Endothelial cell of umbilical vein (primary cell): ENCODE measurements at regions not wholly inside any gene's neighbourhood (a gene's known extent, or its start where the extent isn't known, plus 50 kb on each side); places are given as distances from the start of the nearest gene placed in this dataset.

Source experiments
- BruUV-seq: library from RNA; stranded (reverse); fragments of 400-500 nt; replicated peaks from 2 replicates; lab custom pipeline; 2021; lab: Mats Ljungman, UMichigan
- CTCF ChIA-PET: fragments of 300-600, 350-600 bp; sonication (Branson Sonifier 250); formaldehyde crosslinking; loops from one replicate; lab custom pipeline; 2021; ENCODE audit warnings: antibody characterized with exemption, inconsistent platforms; lab: Charles Lee
- POLR2A ChIA-PET: fragments of 300-600, 350-600 bp; sonication (Branson Sonifier 250); formaldehyde crosslinking; loops from one replicate; lab custom pipeline; 2021; ENCODE audit warnings: antibody characterized with exemption, inconsistent platforms; lab: Charles Lee
- DNase-seq: peaks from one replicate; pipeline ENCODE4 v3.0.0-alpha.2; 2011; ENCODE audit warnings: low read depth, low spot score
- FAIRE-seq: peaks from 2 replicates; lab custom pipeline; 2011; peaks lifted over from hg19 to GRCh38; lab: Jason Lieb, UNC
- H2AFZ ChIP-seq: 2 replicates; pipeline ENCODE4 v1.6.0; 2012; ENCODE audit warnings: low read depth, low read length, control low read depth, inconsistent platforms
- H3K27ac ChIP-seq: 2 replicates; pipeline ENCODE4 v1.5.1; 2011; ENCODE audit warnings: low read depth, mild to moderate bottlenecking, control low read depth, low read length, moderate library complexity; ENCODE audit not compliant: insufficient read depth
- H3K27me3 ChIP-seq, 2 experiments: 2 replicates each; pipeline versions ENCODE4 v1.6.0 to v1.6.1; 2011; ENCODE audit warnings: low read length in 2 of 2, mixed read lengths in 1 of 2; ENCODE audit not compliant: control insufficient read depth in 2 of 2, insufficient read depth in 2 of 2
- H3K36me3 ChIP-seq, 2 experiments: 2 replicates in 1 of 2; 3 replicates in 1 of 2; pipeline ENCODE4 v1.5.1; 2011; ENCODE audit warnings: low read length in 2 of 2, mild to moderate bottlenecking in 1 of 2, moderate library complexity in 1 of 2; ENCODE audit not compliant: control insufficient read depth in 2 of 2, insufficient read depth in 2 of 2; ENCODE audit errors: extremely low read depth in 1 of 2
- H3K4me1 ChIP-seq: 3 replicates; pipeline ENCODE4 v1.5.1; 2011; ENCODE audit warnings: mild to moderate bottlenecking, low read length; ENCODE audit not compliant: control insufficient read depth, insufficient read depth; ENCODE audit errors: extremely low read depth
- H3K4me2 ChIP-seq: 2 replicates; pipeline ENCODE4 v1.6.1; 2011; ENCODE audit warnings: low read length, control low read depth, mixed read lengths; ENCODE audit not compliant: insufficient read depth
- H3K4me3 ChIP-seq, 3 experiments: fragments of 200-600 bp in 1 of 3; sonication (generic), shearing (Covaris generic) in 1 of 3; replicated peaks in 1 of 3; 2 replicates each; pipeline ENCODE4 v1.5.1; 2011 to 2016; ENCODE audit warnings: control low read depth in 3 of 3, low read length in 3 of 3, mild to moderate bottlenecking in 2 of 3, inconsistent platforms in 1 of 3, low read depth in 1 of 3, moderate library complexity in 1 of 3; ENCODE audit not compliant: insufficient read depth in 1 of 3
- H3K79me2 ChIP-seq: 2 replicates; pipeline ENCODE4 v1.6.0; 2012; ENCODE audit warnings: low read length, inconsistent platforms; ENCODE audit not compliant: control insufficient read depth, insufficient read depth
- H3K9ac ChIP-seq: replicated peaks from 2 replicates; pipeline ENCODE3; 2011; ENCODE audit warnings: low read length, control low read depth; ENCODE audit not compliant: insufficient read depth; ENCODE audit errors: extremely low read depth
- H3K9me1 ChIP-seq: replicated peaks from 3 replicates; pipeline ENCODE4 v1.6.0; 2011; ENCODE audit warnings: mild to moderate bottlenecking, low read length; ENCODE audit not compliant: control insufficient read depth, insufficient read depth; ENCODE audit errors: extremely low read depth
- H3K9me3 ChIP-seq: replicated peaks from 2 replicates; pipeline ENCODE4 v1.5.1; 2012; ENCODE audit warnings: low read length, inconsistent platforms; ENCODE audit not compliant: control insufficient read depth, insufficient read depth
- H4K20me1 ChIP-seq: replicated peaks from 2 replicates; pipeline ENCODE3; 2011; ENCODE audit warnings: mild to moderate bottlenecking, low read length; ENCODE audit not compliant: control insufficient read depth, insufficient read depth; ENCODE audit errors: extremely low read depth
- EZH2 ChIP-seq: IDR thresholded peaks from 2 replicates; pipeline ENCODE4 v1.6.1; 2012; ENCODE audit warnings: borderline replicate concordance, low read depth, mild to moderate bottlenecking, moderate library complexity, low read length, inconsistent platforms; ENCODE audit not compliant: severe bottlenecking
- FOS ChIP-seq: IDR thresholded peaks from 2 replicates; pipeline ENCODE4 v1.6.1; 2011; ENCODE audit warnings: mild to moderate bottlenecking, low read length, moderate library complexity, borderline replicate concordance; ENCODE audit not compliant: insufficient read depth
- GATA2 ChIP-seq: IDR thresholded peaks from 2 replicates; pipeline ENCODE4 v1.7.0; 2011; ENCODE audit warnings: low read depth, mild to moderate bottlenecking, moderate library complexity, mixed read lengths, low read length; ENCODE audit not compliant: insufficient read length, insufficient read depth
- JUN ChIP-seq: IDR thresholded peaks from 2 replicates; pipeline ENCODE4 v1.6.1; 2011; ENCODE audit warnings: borderline replicate concordance, low read depth; ENCODE audit not compliant: insufficient read length, insufficient read depth
- MYC ChIP-seq: IDR thresholded peaks from one replicate; pipeline ENCODE4 v1.6.1; 2011; ENCODE audit warnings: mild to moderate bottlenecking, low read depth, low read length
- POLR2A ChIP-seq: IDR thresholded peaks from 2 replicates; pipeline ENCODE4 v1.6.1; 2012; ENCODE audit warnings: low read depth, mild to moderate bottlenecking, control low read depth, low read length
- POLR2AphosphoS5 ChIP-seq: IDR thresholded peaks from 2 replicates; pipeline ENCODE4 v1.6.1; 2012; ENCODE audit warnings: low read depth, mild to moderate bottlenecking, control low read depth, low read length, moderate library complexity; ENCODE audit not compliant: insufficient read depth
- dilution Hi-C: fragments of 300-500 bp; cut with MboI; formaldehyde crosslinking; loops from one replicate; pipeline ENCODE4 v1.15.0; 2019; ENCODE audit warnings: low sequenced_read_pairs; ENCODE audit not compliant: extremely low pct_ligation_motif_present
- intact Hi-C: fragments of 100-400 bp; cut with micrococcal nuclease; formaldehyde crosslinking; loops from one replicate; pipeline ENCODE4 v1.10.0; 2022
- TF ChIP-seq, protein P1 (sequence below): IDR thresholded peaks from 2 replicates; pipeline ENCODE4 v1.6.1; 2011; ENCODE audit not compliant: insufficient read depth, insufficient read length
- TF ChIP-seq, protein P2 (sequence below), 2 donors: IDR thresholded peaks; 1 replicate in 1 of 2; 2 replicates in 1 of 2; pipeline ENCODE4 v1.5.1; 2011; ENCODE audit warnings: low read length in 2 of 2, mild to moderate bottlenecking in 2 of 2, moderate library complexity in 2 of 2, control low read depth in 1 of 2, inconsistent platforms in 1 of 2, low read depth in 1 of 2; ENCODE audit not compliant: insufficient read depth in 1 of 2; ENCODE audit errors: extremely low read depth in 1 of 2

DNA sequence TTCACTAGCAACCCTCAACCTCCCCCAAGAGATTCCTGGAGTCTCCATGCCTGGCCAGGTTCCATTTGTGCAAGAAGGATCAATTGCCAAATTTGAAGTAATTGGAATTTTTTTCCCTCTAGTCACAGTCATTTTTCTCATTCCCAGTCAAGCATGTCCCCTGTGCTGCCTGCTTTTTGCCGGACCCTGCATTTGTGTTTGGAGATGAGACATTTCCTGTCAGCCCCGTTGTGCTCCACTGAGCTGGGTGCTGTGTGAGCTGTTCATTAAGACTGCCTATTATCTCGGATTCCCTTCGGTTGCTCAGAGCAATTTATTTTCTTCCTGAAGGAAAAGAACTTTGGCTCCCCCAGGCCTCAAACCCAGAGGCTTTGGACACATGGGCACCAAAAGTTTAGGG, 201.0 kb upstream of the NLRP1 start:
- no peaks in the 10 kb centered on the region for H3K9me1 ChIP-seq
- POLR2A ChIA-PET = no interaction called here
- no peak overlapping the region for H3K9ac ChIP-seq
- no TSS peak for BruUV-seq
- FAIRE-seq = peak; percentile 77
- peak overlapping the region; percentile 44 for H3K4me2 ChIP-seq
- CTCF ChIA-PET = interaction anchor here (0.8 to 2.3 kb wide), 7 partner anchors 8 to 284 kb away, joined by 3 to 9 read pairs (median 4); no protein-coding TSS in a partner anchor
- H2AFZ ChIP-seq = no peak overlapping the region
- TF ChIP-seq MYC (no peak), POLR2A (no peak), GATA2 (peak; percentile 69), POLR2AphosphoS5 (peak; percentile 53), JUN (peak; percentile 31), FOS (peak; percentile 80), EZH2 (no peak)
- TF ChIP-seq, protein P1, sequence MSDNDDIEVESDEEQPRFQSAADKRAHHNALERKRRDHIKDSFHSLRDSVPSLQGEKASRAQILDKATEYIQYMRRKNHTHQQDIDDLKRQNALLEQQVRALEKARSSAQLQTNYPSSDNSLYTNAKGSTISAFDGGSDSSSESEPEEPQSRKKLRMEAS = no peak
- TF ChIP-seq, protein P2, sequence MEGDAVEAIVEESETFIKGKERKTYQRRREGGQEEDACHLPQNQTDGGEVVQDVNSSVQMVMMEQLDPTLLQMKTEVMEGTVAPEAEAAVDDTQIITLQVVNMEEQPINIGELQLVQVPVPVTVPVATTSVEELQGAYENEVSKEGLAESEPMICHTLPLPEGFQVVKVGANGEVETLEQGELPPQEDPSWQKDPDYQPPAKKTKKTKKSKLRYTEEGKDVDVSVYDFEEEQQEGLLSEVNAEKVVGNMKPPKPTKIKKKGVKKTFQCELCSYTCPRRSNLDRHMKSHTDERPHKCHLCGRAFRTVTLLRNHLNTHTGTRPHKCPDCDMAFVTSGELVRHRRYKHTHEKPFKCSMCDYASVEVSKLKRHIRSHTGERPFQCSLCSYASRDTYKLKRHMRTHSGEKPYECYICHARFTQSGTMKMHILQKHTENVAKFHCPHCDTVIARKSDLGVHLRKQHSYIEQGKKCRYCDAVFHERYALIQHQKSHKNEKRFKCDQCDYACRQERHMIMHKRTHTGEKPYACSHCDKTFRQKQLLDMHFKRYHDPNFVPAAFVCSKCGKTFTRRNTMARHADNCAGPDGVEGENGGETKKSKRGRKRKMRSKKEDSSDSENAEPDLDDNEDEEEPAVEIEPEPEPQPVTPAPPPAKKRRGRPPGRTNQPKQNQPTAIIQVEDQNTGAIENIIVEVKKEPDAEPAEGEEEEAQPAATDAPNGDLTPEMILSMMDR (IDR thresholded peaks at IDR 0.05; ENCODE audit: extremely low read depth in 1 of 2, insufficient read depth in 1 of 2, low read depth in 1 of 2, low read length in 2 of 2) = no peak
- H3K27me3 ChIP-seq = no peaks in the 10 kb centered on the region
- dilution Hi-C loops (no loop called here), intact Hi-C loops (loop anchor here (1.0 to 5.0 kb wide), 3 partner anchors 27 to 637 kb away; no protein-coding TSS in a partner anchor)
- no peak overlapping the region for H3K4me3 ChIP-seq
- no peaks in the 10 kb centered on the region for H3K36me3 ChIP-seq
- peak overlapping the region; percentile 62 for H3K27ac ChIP-seq
- DNase-seq = peak; percentile 75
- H4K20me1 ChIP-seq = no peaks in the 10 kb centered on the region
- no peaks in the 10 kb centered on the region for H3K79me2 ChIP-seq
- H3K9me3 ChIP-seq = no peaks in the 10 kb centered on the region
- peaks cover 22% of the 10 kb centered on the region for H3K4me1 ChIP-seq
